ENCODE measurements at regions not wholly inside any gene's neighbourhood (a gene's known extent, or its start where the extent isn't known, plus 50 kb on each side); places are given as distances from the start of the nearest gene placed in this dataset.

GRCh38 chr4:62262676-62263075 lies 1062.5 kb downstream of the ADGRL3 start:
- Histone ChIP-seq H3K27me3 (ENCODE audit: control insufficient read depth, insufficient read depth, low read length) (no peaks in the 10 kb centered on the region), H3K9ac (ENCODE audit: low read length in 3 of 3) (no peak overlapping the region), H3K9me3 (ENCODE audit: control insufficient read depth in 2 of 3, insufficient read depth in 1 of 3, low read length in 3 of 3) (no peaks in the 10 kb centered on the region), H3K27ac (ENCODE audit: low read depth in 2 of 2, low read length in 2 of 2) (no peak overlapping the region), H3K4me3 (ENCODE audit: low read length in 3 of 3) (no peak overlapping the region), H3K36me3 (ENCODE audit: control insufficient read depth in 2 of 3, insufficient read depth in 3 of 3, low read length in 3 of 3) (no peaks in the 10 kb centered on the region), H3K4me1 (ENCODE audit: control insufficient read depth in 2 of 3, insufficient read depth in 2 of 3, low read depth in 1 of 3, low read length in 3 of 3) (no peaks in the 10 kb centered on the region)
- FAIRE-seq (no peak), DNase-seq (no peak)
- TF ChIP-seq, protein P1, sequence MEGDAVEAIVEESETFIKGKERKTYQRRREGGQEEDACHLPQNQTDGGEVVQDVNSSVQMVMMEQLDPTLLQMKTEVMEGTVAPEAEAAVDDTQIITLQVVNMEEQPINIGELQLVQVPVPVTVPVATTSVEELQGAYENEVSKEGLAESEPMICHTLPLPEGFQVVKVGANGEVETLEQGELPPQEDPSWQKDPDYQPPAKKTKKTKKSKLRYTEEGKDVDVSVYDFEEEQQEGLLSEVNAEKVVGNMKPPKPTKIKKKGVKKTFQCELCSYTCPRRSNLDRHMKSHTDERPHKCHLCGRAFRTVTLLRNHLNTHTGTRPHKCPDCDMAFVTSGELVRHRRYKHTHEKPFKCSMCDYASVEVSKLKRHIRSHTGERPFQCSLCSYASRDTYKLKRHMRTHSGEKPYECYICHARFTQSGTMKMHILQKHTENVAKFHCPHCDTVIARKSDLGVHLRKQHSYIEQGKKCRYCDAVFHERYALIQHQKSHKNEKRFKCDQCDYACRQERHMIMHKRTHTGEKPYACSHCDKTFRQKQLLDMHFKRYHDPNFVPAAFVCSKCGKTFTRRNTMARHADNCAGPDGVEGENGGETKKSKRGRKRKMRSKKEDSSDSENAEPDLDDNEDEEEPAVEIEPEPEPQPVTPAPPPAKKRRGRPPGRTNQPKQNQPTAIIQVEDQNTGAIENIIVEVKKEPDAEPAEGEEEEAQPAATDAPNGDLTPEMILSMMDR (IDR thresholded peaks at IDR 0.05; ENCODE audit: borderline replicate concordance, extremely low read depth, insufficient read depth) = no peak
- intact Hi-C loops (cut with DNase I) = no loop called here

GRCh38 chr4:62260254-62260653 lies 1060.1 kb downstream of the ADGRL3 start:
- no peak overlapping the region for H3K27ac ChIP-seq (ENCODE audit: low read depth in 2 of 2, low read length in 2 of 2)
- no peak overlapping the region for H3K9ac ChIP-seq (ENCODE audit: low read length in 3 of 3)
- intact Hi-C loops (cut with DNase I) = no loop called here
- H3K4me3 ChIP-seq (ENCODE audit: low read length in 3 of 3) = no peak overlapping the region
- DNase-seq (no peak), FAIRE-seq (no peak)
- H3K27me3 ChIP-seq (ENCODE audit: control insufficient read depth, insufficient read depth, low read length) = no peaks in the 10 kb centered on the region
- no peaks in the 10 kb centered on the region for H3K9me3 ChIP-seq (ENCODE audit: control insufficient read depth in 2 of 3, insufficient read depth in 1 of 3, low read length in 3 of 3)
- TF ChIP-seq, protein P1 (IDR thresholded peaks at IDR 0.05; ENCODE audit: borderline replicate concordance, extremely low read depth, insufficient read depth) = no peak
- no peaks in the 10 kb centered on the region for H3K36me3 ChIP-seq (ENCODE audit: control insufficient read depth in 2 of 3, insufficient read depth in 3 of 3, low read length in 3 of 3)
- H3K4me1 ChIP-seq (ENCODE audit: control insufficient read depth in 2 of 3, insufficient read depth in 2 of 3, low read depth in 1 of 3, low read length in 3 of 3) = no peaks in the 10 kb centered on the region

- intact Hi-C loops (cut with DNase I) = no loop called here
- FAIRE-seq (no peak), DNase-seq (peak in 2 of 5 donors; percentile 56 to 63)
- TF ChIP-seq, protein P1 (IDR thresholded peaks at IDR 0.05; ENCODE audit: borderline replicate concordance, extremely low read depth, insufficient read depth) = no peak
- Histone ChIP-seq H3K9me3 (ENCODE audit: control insufficient read depth in 2 of 3, insufficient read depth in 1 of 3, low read length in 3 of 3) (no peaks in the 10 kb centered on the region), H3K4me1 (ENCODE audit: control insufficient read depth in 2 of 3, insufficient read depth in 2 of 3, low read depth in 1 of 3, low read length in 3 of 3) (no peaks in the 10 kb centered on the region), H3K27me3 (ENCODE audit: control insufficient read depth, insufficient read depth, low read length) (no peaks in the 10 kb centered on the region), H3K27ac (ENCODE audit: low read depth in 2 of 2, low read length in 2 of 2) (no peak overlapping the region), H3K9ac (ENCODE audit: low read length in 3 of 3) (no peak overlapping the region), H3K36me3 (ENCODE audit: control insufficient read depth in 2 of 3, insufficient read depth in 3 of 3, low read length in 3 of 3) (no peaks in the 10 kb centered on the region), H3K4me3 (ENCODE audit: low read length in 3 of 3) (no peak overlapping the region)
Measured at GRCh38 chr4:62256479-62256878, 1056.4 kb downstream of the ADGRL3 start.

- no peaks in the 10 kb centered on the region for H3K27me3 ChIP-seq (ENCODE audit: control insufficient read depth, insufficient read depth, low read length)
- no peak for DNase-seq
- no peaks in the 10 kb centered on the region for H3K36me3 ChIP-seq (ENCODE audit: control insufficient read depth in 2 of 3, insufficient read depth in 3 of 3, low read length in 3 of 3)
- no peaks in the 10 kb centered on the region for H3K4me1 ChIP-seq (ENCODE audit: control insufficient read depth in 2 of 3, insufficient read depth in 2 of 3, low read depth in 1 of 3, low read length in 3 of 3)
- TF ChIP-seq, protein P1 (IDR thresholded peaks at IDR 0.05; ENCODE audit: borderline replicate concordance, extremely low read depth, insufficient read depth) = no peak
- H3K9me3 ChIP-seq (ENCODE audit: control insufficient read depth in 2 of 3, insufficient read depth in 1 of 3, low read length in 3 of 3) = no peaks in the 10 kb centered on the region
- intact Hi-C loops (cut with DNase I) = no loop called here
- FAIRE-seq = no peak
- H3K4me3 ChIP-seq (ENCODE audit: low read length in 3 of 3) = no peak overlapping the region
- H3K27ac ChIP-seq (ENCODE audit: low read depth in 2 of 2, low read length in 2 of 2) = no peak overlapping the region
- no peak overlapping the region for H3K9ac ChIP-seq (ENCODE audit: low read length in 3 of 3)
Measured at GRCh38 chr4:62252728-62253127, 1052.6 kb downstream of the ADGRL3 start.
